DOHH2 (cell line): ENCODE measurements at regions not wholly inside any gene's neighbourhood (a gene's known extent, or its start where the extent isn't known, plus 50 kb on each side); places are given as distances from the start of the nearest gene placed in this dataset.

Experiments
- CTCF ChIP-seq: fragments of 200-600 bp; sonication (generic); IDR thresholded peaks from one replicate; pipeline ENCODE4 v1.5.1; 2014; ENCODE audit warnings: antibody characterized with exemption, mild to moderate bottlenecking, low read depth, low read length; ENCODE audit not compliant: poor library complexity, severe bottlenecking
- EZH2phosphoT487 ChIP-seq: fragments of 200-600 bp; sonication (generic); IDR thresholded peaks from 2 replicates; pipeline ENCODE4 v1.6.1; 2017; ENCODE audit warnings: borderline replicate concordance, mild to moderate bottlenecking, antibody characterized with exemption, low read length, moderate library complexity, mixed read lengths

GRCh38 chr5:145493435-145493834, 341.7 kb downstream of the PRELID2 start:
- TF ChIP-seq CTCF (no peak), EZH2phosphoT487 (no peak)
